Hematopoietic multipotent progenitor cell treated with erythropoietin and hydrocortisone succinate and interleukin-3 and kit ligand, for 17 days (in vitro differentiated cells): ENCODE measurements at regions not wholly inside any gene's neighbourhood (a gene's known extent, or its start where the extent isn't known, plus 50 kb on each side); places are given as distances from the start of the nearest gene placed in this dataset.

Source experiments
- DNase-seq: peaks from one replicate; pipeline ENCODE4 v3.0.0-alpha.2; 2015; ENCODE audit warnings: low spot score

DNA sequence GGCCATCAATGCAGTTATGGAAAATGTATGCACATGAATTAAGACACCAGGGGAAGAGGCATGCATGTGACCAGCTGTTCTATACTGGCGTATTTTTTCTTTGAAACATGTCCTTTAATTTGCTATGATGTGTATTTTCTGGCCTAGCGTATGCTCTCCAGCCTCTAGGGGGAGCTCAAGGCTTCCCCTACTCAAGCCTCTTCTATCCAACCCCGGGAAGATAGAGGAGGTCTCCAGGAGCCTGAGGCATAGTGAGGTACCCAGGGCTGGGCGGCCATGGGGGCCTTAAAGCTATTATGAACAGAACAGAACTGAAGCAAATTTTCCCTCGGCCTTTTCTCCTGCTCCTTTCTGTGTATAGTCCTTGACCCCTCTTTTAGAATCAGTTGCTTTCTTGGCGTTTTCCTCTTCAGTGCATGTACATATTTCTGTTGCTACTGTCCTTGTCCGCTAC, 528.9 kb downstream of the MAFB start:
- peak; percentile 6 for DNase-seq

- no peak for DNase-seq
Measured at GRCh38 chr20:40159276-40159675, 529.8 kb downstream of the MAFB start.

GRCh38 chr20:40156600-40157317, 532.3 kb downstream of the MAFB start:
- DNase-seq: no peak

DNA sequence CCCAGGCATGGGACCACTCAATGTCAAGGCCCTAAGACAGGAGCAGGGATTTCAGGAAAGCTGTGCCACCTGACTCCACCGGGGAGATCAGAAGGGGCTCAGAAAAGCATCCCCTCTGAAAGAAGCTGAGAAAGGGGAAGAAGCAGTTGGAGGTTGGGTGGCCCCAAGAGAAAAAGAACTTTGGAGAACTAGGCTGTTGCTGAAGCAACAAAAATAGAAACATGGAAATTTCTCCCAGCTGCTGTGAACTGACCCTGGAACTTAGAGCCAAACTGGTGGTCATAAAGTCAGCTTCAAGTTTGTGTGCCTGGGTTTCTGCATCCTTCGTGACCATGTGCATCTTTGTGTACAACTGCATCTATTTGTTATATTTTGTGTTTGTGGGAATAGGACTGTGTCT, 534.5 kb downstream of the MAFB start:
- DNase-seq: no peak

- no peak for DNase-seq
Measured at GRCh38 chr20:40148886-40149285, 540.1 kb downstream of the MAFB start.

DNA sequence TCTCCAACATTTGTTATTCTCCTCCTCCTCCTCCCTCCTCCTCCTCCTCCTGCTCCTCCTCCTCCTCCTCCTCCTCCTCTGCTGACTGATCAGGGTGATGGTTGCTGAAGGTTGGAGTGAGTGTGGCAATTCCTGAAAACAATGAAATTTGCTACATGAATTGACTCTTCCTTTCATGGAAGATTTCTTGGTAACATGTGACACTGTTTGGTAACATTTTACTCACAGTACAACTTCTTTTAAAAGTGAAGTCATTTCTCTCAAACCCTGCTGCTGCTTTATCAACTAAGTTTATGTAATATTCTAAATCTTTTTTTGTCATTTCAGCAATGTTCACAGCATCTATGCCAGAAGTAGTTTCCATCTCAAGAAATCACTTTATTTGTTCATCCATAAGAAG, 543.0 kb downstream of the MAFB start:
- no peak for DNase-seq

DNA sequence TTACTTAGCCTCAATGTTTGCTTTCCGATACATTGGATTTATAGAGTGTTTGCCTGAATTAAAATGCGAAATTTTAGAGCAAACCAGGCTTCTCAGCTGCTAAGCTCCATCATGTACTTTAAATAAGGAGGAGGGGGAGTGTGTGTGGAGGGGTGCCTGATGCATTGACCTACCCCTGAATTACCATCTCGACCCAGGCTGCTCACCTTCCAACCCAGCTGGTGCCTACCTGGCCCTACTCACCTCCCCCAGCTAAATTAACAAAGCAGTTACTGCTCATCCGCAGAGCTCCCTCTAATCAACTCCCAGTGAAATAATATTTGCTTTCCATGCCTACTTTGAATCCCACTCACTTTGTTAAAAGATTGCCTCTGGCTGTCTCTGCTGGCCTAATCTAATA, 544.5 kb downstream of the MAFB start:
- no peak for DNase-seq

- DNase-seq: no peak
Measured at GRCh38 chr20:40134176-40134575, 554.9 kb downstream of the MAFB start.

DNA sequence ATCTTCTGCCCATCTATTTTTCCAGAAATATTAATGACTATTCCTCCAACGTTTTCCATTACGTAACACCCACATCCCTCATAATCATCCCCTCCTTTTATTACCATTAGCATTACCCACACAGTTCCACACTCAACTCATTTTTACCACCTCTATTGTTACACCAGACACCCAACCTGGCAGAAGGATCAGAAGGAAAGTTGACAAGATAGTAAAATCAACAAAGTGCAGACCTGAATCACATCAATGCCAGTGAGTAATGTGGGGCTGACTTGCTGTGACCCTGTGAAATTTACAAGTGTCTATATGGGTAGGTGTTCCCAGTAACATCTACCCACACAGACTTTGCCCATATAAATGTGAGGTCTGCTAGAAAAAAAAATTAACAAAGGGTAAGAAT, 568.2 kb downstream of the MAFB start:
- DNase-seq: no peak

GRCh38 chr20:40111282-40111681, 577.8 kb downstream of the MAFB start:
- DNase-seq: no peak

GRCh38 chr20:40110311-40110831, 578.7 kb downstream of the MAFB start:
- DNase-seq: no peak

- no peak for DNase-seq
Measured at GRCh38 chr20:40109136-40109535, 579.9 kb downstream of the MAFB start.

DNA sequence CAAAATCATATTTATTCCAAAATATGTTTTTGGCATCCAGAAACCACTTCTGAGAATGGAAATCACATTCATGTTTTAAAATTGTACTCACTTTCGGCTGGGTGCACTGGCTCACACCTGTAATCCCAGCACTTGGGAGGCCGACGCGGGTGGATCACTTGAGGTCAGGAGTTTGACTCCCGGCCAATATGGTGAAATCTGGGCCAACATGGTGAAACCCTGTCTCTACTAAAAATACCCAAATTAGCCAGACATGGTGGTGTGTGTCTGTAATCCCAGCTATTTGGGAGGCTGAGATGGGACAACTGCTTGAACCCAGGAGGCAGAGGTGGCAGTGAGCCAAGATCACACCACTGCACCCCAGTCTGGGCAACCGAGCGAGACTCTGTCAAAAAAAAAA, 580.7 kb downstream of the MAFB start:
- DNase-seq: no peak

GRCh38 chr20:40104959-40105358, 584.1 kb downstream of the MAFB start:
- DNase-seq: no peak

DNA sequence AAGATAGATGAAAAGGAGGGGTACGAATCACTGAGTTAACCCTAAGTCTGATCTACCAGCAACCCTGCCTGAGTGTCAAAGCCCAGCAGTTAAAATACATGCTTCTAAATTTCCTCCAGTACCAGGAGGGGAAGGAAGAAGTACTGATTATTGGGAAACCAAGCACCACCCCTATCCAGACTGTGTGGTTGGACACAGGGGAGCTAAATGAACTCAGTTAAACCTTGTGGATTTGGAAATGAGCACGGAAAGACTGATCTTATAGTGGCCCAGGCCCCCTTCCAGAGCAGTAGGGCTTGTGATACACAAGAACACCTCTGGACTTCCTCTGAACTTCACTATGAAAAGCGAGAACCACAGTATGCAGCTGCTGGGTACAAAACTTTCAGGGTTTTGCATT, 585.6 kb downstream of the MAFB start:
- DNase-seq: no peak

GRCh38 chr20:40101560-40101959, 587.5 kb downstream of the MAFB start:
- DNase-seq: no peak

DNA sequence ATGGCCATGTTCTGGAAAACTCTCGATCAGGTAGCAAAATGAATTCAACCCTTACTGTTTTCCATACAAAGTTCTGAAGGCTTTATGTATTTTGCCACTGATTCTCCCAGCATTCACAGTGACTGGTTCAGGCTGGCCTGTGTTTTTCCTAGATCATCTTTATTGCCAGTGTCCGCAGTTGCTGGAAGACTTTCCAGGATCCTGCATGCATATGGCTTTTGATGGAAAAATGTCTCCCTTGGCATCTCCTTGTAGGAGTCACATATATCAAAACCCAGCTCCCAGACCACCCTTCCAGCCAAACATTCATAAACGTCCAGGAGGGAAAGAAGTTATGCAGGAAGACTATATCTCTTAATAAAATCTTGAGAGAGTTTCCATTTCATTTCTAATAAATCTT, 588.8 kb downstream of the MAFB start:
- DNase-seq: no peak

DNA sequence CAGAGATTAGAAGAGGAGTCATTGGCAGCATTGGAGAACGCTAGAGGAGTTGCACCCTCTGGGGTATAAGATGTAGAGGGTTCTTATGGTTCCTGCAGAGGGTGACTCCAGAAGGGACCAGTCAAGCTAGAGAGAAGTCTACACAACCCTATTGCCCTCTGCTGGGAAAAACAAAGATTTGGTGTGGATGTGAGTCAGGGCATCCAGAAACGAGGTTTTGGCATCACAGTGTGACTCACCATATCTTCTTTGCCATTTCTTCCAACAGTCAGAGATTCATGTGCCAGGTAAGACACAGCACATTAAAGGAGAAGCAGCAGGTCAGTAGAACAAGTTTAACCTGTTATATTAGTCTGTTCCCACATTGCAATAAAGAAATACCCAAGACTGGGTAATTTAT, 598.8 kb downstream of the MAFB start:
- no peak for DNase-seq

- no peak for DNase-seq
Measured at GRCh38 chr20:40087496-40087895, 601.5 kb downstream of the MAFB start.

DNA sequence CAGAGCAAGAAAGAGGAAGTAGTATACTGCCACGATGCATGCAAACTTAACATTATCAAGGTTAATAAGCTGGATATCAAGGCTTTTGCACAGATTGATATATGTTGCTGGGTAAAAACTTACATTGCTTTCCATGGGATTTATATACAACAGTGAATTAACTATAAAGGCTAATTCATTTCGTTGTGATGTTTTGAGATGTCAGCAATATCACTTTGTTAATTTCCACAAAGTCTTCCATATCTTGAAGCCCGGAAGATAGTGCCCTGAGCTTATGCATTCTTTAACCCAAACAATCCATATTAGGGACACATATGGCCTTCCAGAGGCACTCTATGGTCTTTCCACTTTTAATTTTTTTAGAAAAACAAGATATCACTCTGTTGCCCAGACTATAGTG, 603.5 kb downstream of the MAFB start:
- no peak for DNase-seq

GRCh38 chr20:40082436-40082835, 606.6 kb downstream of the MAFB start:
- no peak for DNase-seq

DNA sequence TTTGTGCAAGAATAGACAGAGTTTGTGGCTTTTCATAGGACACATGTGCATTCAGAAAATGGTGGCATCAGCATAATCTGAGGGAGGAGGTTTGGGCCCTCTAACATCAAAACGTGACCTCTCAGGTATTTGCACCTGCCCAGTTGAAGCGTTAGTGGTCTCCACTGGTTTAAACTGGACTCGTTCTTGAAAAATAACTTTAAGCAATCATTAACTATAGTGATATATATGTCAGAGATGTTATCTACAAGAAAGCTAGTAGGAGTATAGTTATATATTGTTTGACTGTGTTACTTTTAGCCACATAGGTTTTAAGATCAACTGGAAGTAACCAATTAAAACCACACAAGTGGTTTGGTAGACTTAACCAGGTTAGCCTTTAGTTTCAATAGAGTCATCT, 607.4 kb downstream of the MAFB start:
- no peak for DNase-seq

- DNase-seq: no peak
Measured at GRCh38 chr20:40080041-40080652, 608.9 kb downstream of the MAFB start.
